SU-DHL-6 (cell line): ENCODE measurements at regions not wholly inside any gene's neighbourhood (a gene's known extent, or its start where the extent isn't known, plus 50 kb on each side); places are given as distances from the start of the nearest gene placed in this dataset.

Experiments
- CTCF ChIP-seq: fragments of 200-600 bp; sonication (generic); IDR thresholded peaks from one replicate; pipeline ENCODE4 v1.5.1; 2017; ENCODE audit warnings: antibody characterized with exemption, mild to moderate bottlenecking, low read length, moderate library complexity; ENCODE audit not compliant: insufficient read depth, poor library complexity, severe bottlenecking
- EZH2phosphoT487 ChIP-seq: fragments of 200-600 bp; sonication (generic), shearing (Covaris generic); conservative IDR thresholded peaks from 2 replicates; pipeline ENCODE4 v1.6.1; 2018; ENCODE audit warnings: mild to moderate bottlenecking, antibody characterized with exemption, low read length, moderate library complexity, mixed read lengths

GRCh38 chr9:110126499-110126941, 81.4 kb downstream of the C9orf152 start:
- no peak for TF ChIP-seq CTCF
- TF ChIP-seq EZH2phosphoT487 = no peak
